OCI-LY3 (cell line): ENCODE measurements at regions not wholly inside any gene's neighbourhood (a gene's known extent, or its start where the extent isn't known, plus 50 kb on each side); places are given as distances from the start of the nearest gene placed in this dataset.

Source experiments
- EZH2phosphoT487 ChIP-seq: fragments of 200-600 bp; shearing (Covaris generic); IDR thresholded peaks from 2 replicates; pipeline ENCODE4 v1.6.1; 2018; ENCODE audit warnings: antibody characterized with exemption, mixed run types, low read depth
- TF ChIP-seq, protein P1 (sequence below): fragments of 200-600, 300-600 bp; sonication (generic); IDR thresholded peaks from 2 replicates; pipeline ENCODE4 v1.5.1; 2014; ENCODE audit warnings: antibody characterized with exemption, low read length, low read depth

DNA sequence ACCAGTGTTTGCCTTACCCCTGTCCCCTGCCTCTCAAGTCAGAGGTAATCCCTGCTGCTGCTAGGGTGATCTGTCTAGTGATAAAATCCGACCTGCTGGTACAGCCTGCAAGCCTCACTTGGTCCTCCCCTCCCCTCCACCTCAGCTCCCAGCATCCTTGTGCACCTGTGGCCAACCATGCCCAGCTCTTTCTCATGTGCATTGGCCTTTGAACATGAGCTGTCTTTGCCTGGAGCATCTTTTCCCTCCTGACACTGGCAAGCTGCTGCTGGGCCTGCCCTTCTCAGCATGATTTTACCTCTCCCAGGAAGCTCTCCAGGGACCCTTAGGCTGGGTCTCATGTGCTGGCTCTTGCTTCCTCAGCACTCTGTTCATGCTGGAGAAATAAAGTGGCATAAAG is 51.3 kb upstream of the CXCL12 start:
- TF ChIP-seq, protein P1, sequence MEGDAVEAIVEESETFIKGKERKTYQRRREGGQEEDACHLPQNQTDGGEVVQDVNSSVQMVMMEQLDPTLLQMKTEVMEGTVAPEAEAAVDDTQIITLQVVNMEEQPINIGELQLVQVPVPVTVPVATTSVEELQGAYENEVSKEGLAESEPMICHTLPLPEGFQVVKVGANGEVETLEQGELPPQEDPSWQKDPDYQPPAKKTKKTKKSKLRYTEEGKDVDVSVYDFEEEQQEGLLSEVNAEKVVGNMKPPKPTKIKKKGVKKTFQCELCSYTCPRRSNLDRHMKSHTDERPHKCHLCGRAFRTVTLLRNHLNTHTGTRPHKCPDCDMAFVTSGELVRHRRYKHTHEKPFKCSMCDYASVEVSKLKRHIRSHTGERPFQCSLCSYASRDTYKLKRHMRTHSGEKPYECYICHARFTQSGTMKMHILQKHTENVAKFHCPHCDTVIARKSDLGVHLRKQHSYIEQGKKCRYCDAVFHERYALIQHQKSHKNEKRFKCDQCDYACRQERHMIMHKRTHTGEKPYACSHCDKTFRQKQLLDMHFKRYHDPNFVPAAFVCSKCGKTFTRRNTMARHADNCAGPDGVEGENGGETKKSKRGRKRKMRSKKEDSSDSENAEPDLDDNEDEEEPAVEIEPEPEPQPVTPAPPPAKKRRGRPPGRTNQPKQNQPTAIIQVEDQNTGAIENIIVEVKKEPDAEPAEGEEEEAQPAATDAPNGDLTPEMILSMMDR, result no peak
- no peak for TF ChIP-seq EZH2phosphoT487
